Stimulated activated CD4-positive, alpha-beta T cell treated with anti-CD3 and anti-CD28 coated beads, TNF-alpha, amount 100 ng/mL, for 24 hours (primary cell): ENCODE measurements at regions not wholly inside any gene's neighbourhood (a gene's known extent, or its start where the extent isn't known, plus 50 kb on each side); places are given as distances from the start of the nearest gene placed in this dataset.

Experiments
- DNase-seq, 3 experiments: peaks; one replicate each; pipeline ENCODE4 v3.0.0-alpha.2; 2020; ENCODE audit warnings: low read depth in 3 of 3

GRCh38 chr4:89365375-89365774, 57.8 kb upstream of the GPRIN3 start:
- DNase-seq: no peak

- no peak for DNase-seq
These were observed 56.9 kb upstream of the GPRIN3 start for GRCh38 chr4:89364541-89364940.

GRCh38 chr4:89363786-89364185, 56.2 kb upstream of the GPRIN3 start:
- DNase-seq: no peak

GRCh38 chr4:89358935-89359638, 51.5 kb upstream of the GPRIN3 start:
- DNase-seq: no peak

GRCh38 chr4:89357787-89358186, 50.2 kb upstream of the GPRIN3 start:
- DNase-seq: no peak
